H1 (cell line): ENCODE measurements at regions not wholly inside any gene's neighbourhood (a gene's known extent, or its start where the extent isn't known, plus 50 kb on each side); places are given as distances from the start of the nearest gene placed in this dataset.

Experiments
- CTCF ChIA-PET: fragments of 300-600 bp; sonication (Branson Sonifier 250); formaldehyde crosslinking; loops from one replicate; lab custom pipeline; 2021; ENCODE audit not compliant: partially characterized antibody; lab: Charles Lee
- POLR2A ChIA-PET: fragments of 300-600 bp; sonication (Branson Sonifier 250); formaldehyde crosslinking; loops from one replicate; lab custom pipeline; 2021; ENCODE audit warnings: inconsistent platforms; ENCODE audit not compliant: partially characterized antibody; lab: Charles Lee
- DNase-seq, 2 experiments: peaks; one replicate each; pipeline versions ENCODE4 v3.0.0 to v3.0.0-alpha.2; 2010 to 2022; ENCODE audit warnings: low spot score in 2 of 2, low read depth in 1 of 2, mixed read lengths in 1 of 2
- FAIRE-seq: peaks from 2 replicates; lab custom pipeline; 2011; peaks lifted over from hg19 to GRCh38; lab: Jason Lieb, UNC
- H2AFZ ChIP-seq: 2 replicates; pipeline ENCODE4 v1.8.1; 2012; ENCODE audit warnings: low read length, inconsistent platforms
- H2AK5ac ChIP-seq: 2 replicates; pipeline ENCODE4 v1.6.1; 2013; ENCODE audit warnings: low read depth, low read length
- H2BK120ac ChIP-seq: replicated peaks from 2 replicates; pipeline ENCODE3; 2013; ENCODE audit warnings: low read depth, low read length, inconsistent platforms
- H2BK12ac ChIP-seq: 2 replicates; pipeline ENCODE4 v1.6.1; 2013; ENCODE audit warnings: low read depth, low read length
- H2BK15ac ChIP-seq: 2 replicates; pipeline ENCODE4 v1.6.1; 2013; ENCODE audit warnings: low read length
- H2BK20ac ChIP-seq: 2 replicates; pipeline ENCODE4 v1.6.1; 2013; ENCODE audit warnings: low read length
- H2BK5ac ChIP-seq: 2 replicates; pipeline ENCODE4 v1.6.1; 2013; ENCODE audit warnings: low read depth, low read length
- H3K14ac ChIP-seq: 2 replicates; pipeline ENCODE4 v1.6.1; 2013; ENCODE audit warnings: inconsistent platforms; ENCODE audit not compliant: insufficient read length
- H3K18ac ChIP-seq: 2 replicates; pipeline ENCODE4 v1.6.1; 2013; ENCODE audit warnings: low read length; ENCODE audit errors: extremely low read depth
- H3K23ac ChIP-seq: 2 replicates; pipeline ENCODE4 v1.6.1; 2013; ENCODE audit warnings: inconsistent platforms; ENCODE audit not compliant: insufficient read length
- H3K23me2 ChIP-seq: 2 replicates; pipeline ENCODE4 v1.6.1; 2013; ENCODE audit warnings: low read depth, low read length
- H3K27ac ChIP-seq: 2 replicates; pipeline ENCODE4 v1.6.1; 2011; ENCODE audit warnings: low read depth, low read length, inconsistent platforms
- H3K27me3 ChIP-seq, 4 experiments: replicated peaks in 1 of 4; 1 replicate in 1 of 4; 2 replicates in 3 of 4; pipeline versions ENCODE4 v1.6.1 to v1.8.1; 2011 to 2013; ENCODE audit warnings: low read length in 3 of 4, mild to moderate bottlenecking in 3 of 4, inconsistent platforms in 2 of 4, mixed read lengths in 2 of 4, moderate library complexity in 1 of 4; ENCODE audit not compliant: control insufficient read depth in 3 of 4, insufficient read depth in 3 of 4; ENCODE audit errors: extremely low read depth in 1 of 4
- H3K36me3 ChIP-seq, 4 experiments: 2 replicates each; pipeline versions ENCODE4 v1.6.1 to v1.8.1; 2011 to 2013; ENCODE audit warnings: mild to moderate bottlenecking in 4 of 4, low read length in 3 of 4, moderate library complexity in 2 of 4, control low read depth in 1 of 4, inconsistent platforms in 1 of 4; ENCODE audit not compliant: insufficient read depth in 4 of 4, control insufficient read depth in 2 of 4
- H3K4ac ChIP-seq: replicated peaks from 2 replicates; pipeline ENCODE3; 2013; ENCODE audit warnings: low read length, low read depth, mixed read lengths, inconsistent platforms; ENCODE audit not compliant: insufficient read length
- H3K4me1 ChIP-seq, 4 experiments: replicated peaks in 1 of 4; 1 replicate in 1 of 4; 2 replicates in 3 of 4; pipeline versions ENCODE4 v1.6.1 to v1.8.1; 2011 to 2013; ENCODE audit warnings: low read length in 3 of 4, inconsistent platforms in 2 of 4, mixed read lengths in 1 of 4; ENCODE audit not compliant: insufficient read depth in 4 of 4, control insufficient read depth in 3 of 4
- H3K4me2 ChIP-seq, 2 experiments: 2 replicates each; pipeline versions ENCODE4 v1.6.1 to v1.8.1; 2011 to 2013; ENCODE audit warnings: low read depth in 2 of 2, low read length in 2 of 2, control low read depth in 1 of 2, inconsistent platforms in 1 of 2, mild to moderate bottlenecking in 1 of 2; ENCODE audit not compliant: insufficient read depth in 1 of 2
- H3K4me3 ChIP-seq, 4 experiments: fragments of 200-600, 300-600 bp in 1 of 4; sonication (generic), shearing (Covaris generic), sonication (Bioruptor Twin) in 1 of 4; 2 replicates each; pipeline versions ENCODE4 v1.5.1 to v1.8.1; 2011 to 2016; ENCODE audit warnings: low read length in 4 of 4, low read depth in 3 of 4, control low read depth in 2 of 4, inconsistent platforms in 2 of 4, mild to moderate bottlenecking in 2 of 4, mixed read lengths in 1 of 4, moderate library complexity in 1 of 4; ENCODE audit not compliant: insufficient read depth in 2 of 4; ENCODE audit errors: extremely low read depth in 1 of 4
- H3K56ac ChIP-seq: replicated peaks from 2 replicates; pipeline ENCODE3; 2013; ENCODE audit warnings: low read depth, mild to moderate bottlenecking, mixed read lengths, low read length, inconsistent platforms; ENCODE audit not compliant: insufficient read length
- H3K79me1 ChIP-seq: 2 replicates; pipeline ENCODE4 v1.6.1; 2013; ENCODE audit warnings: low read depth, low read length, control low read depth
- H3K79me2 ChIP-seq, 2 experiments: 2 replicates each; pipeline versions ENCODE4 v1.6.1 to v1.8.1; 2012 to 2013; ENCODE audit warnings: low read length in 2 of 2, mild to moderate bottlenecking in 2 of 2, inconsistent platforms in 1 of 2; ENCODE audit not compliant: insufficient read depth in 2 of 2, control insufficient read depth in 1 of 2
- H3K9ac ChIP-seq, 4 experiments: replicated peaks in 1 of 4; 1 replicate in 1 of 4; 2 replicates in 3 of 4; pipeline versions ENCODE4 v1.6.1 to v1.8.1; 2011 to 2013; ENCODE audit warnings: low read depth in 3 of 4, low read length in 3 of 4, control low read depth in 2 of 4, mild to moderate bottlenecking in 2 of 4, moderate library complexity in 2 of 4, inconsistent platforms in 1 of 4; ENCODE audit errors: extremely low read depth in 1 of 4
- H3K9me3 ChIP-seq, 2 experiments: 2 replicates each; pipeline versions ENCODE4 v1.6.1 to v1.8.1; 2012 to 2013; ENCODE audit warnings: mild to moderate bottlenecking in 2 of 2, moderate library complexity in 2 of 2, control low read depth in 1 of 2, inconsistent platforms in 1 of 2, low read depth in 1 of 2, low read length in 1 of 2, mixed read lengths in 1 of 2; ENCODE audit not compliant: insufficient read depth in 2 of 2
- H4K20me1 ChIP-seq, 2 experiments: replicated peaks in 1 of 2; 2 replicates each; pipeline versions ENCODE3 to v1.8.1; 2011 to 2013; ENCODE audit warnings: inconsistent platforms in 2 of 2, low read length in 2 of 2, mild to moderate bottlenecking in 1 of 2; ENCODE audit not compliant: insufficient read depth in 2 of 2, control insufficient read depth in 1 of 2
- H4K5ac ChIP-seq: 2 replicates; pipeline ENCODE4 v1.6.1; 2013; ENCODE audit warnings: low read length, low read depth, mixed read lengths, inconsistent platforms; ENCODE audit not compliant: insufficient read length
- H4K8ac ChIP-seq: 2 replicates; pipeline ENCODE4 v1.8.0; 2013; ENCODE audit warnings: mild to moderate bottlenecking, moderate library complexity, low read length, inconsistent platforms; ENCODE audit not compliant: insufficient read depth; ENCODE audit errors: extremely low read depth
- H4K91ac ChIP-seq: replicated peaks from 2 replicates; pipeline ENCODE3; 2013; ENCODE audit warnings: low read length, mixed read lengths, inconsistent platforms; ENCODE audit not compliant: insufficient read length
- BCL11A ChIP-seq, 2 experiments: IDR thresholded peaks; one replicate each; pipeline ENCODE4 v1.6.1; 2011; ENCODE audit warnings: low read depth in 2 of 2, low read length in 2 of 2, mild to moderate bottlenecking in 2 of 2
- CBX8 ChIP-seq: fragments of 300-800, 300-1000 bp; sonication (generic); IDR thresholded peaks from 2 replicates; pipeline ENCODE4 v1.7.1; 2016; ENCODE audit warnings: low read depth, low read length, borderline replicate concordance
- EZH2 ChIP-seq: fragments of 200-600 bp; sonication (generic); IDR thresholded peaks from 2 replicates; pipeline ENCODE4 v1.7.1; 2012; ENCODE audit warnings: low read depth, mild to moderate bottlenecking, moderate library complexity, low read length, inconsistent platforms; ENCODE audit not compliant: severe bottlenecking
- KDM1A ChIP-seq: fragments of 200-600, 300-600 bp; sonication (generic); IDR thresholded peaks from 2 replicates; pipeline ENCODE4 v1.7.1; 2016; ENCODE audit warnings: mild to moderate bottlenecking, low read length, borderline replicate concordance
- POU5F1 ChIP-seq: IDR thresholded peaks from 2 replicates; pipeline ENCODE4 v1.6.1; 2011; ENCODE audit warnings: low read depth, mild to moderate bottlenecking, low read length, moderate library complexity
- SP4 ChIP-seq: IDR thresholded peaks from 2 replicates; pipeline ENCODE4 v1.6.1; 2012; ENCODE audit warnings: low read length, inconsistent platforms
- SRF ChIP-seq: IDR thresholded peaks from 2 replicates; pipeline ENCODE4 v1.6.1; 2011; ENCODE audit warnings: mild to moderate bottlenecking, low read depth, low read length, moderate library complexity
- SUZ12 ChIP-seq: fragments of 200-600 bp; sonication (generic); IDR thresholded peaks from 2 replicates; pipeline ENCODE4 v1.6.1; 2012; ENCODE audit warnings: mild to moderate bottlenecking, inconsistent platforms, low read length, moderate library complexity, mixed read lengths
- TBP ChIP-seq: IDR thresholded peaks from 2 replicates; pipeline ENCODE4 v1.6.1; 2011; ENCODE audit warnings: low read depth, low read length, improper control_type of control experiment
- WGBS, 2 experiments: shearing (Covaris generic) in 1 of 2; methylation state at CpG; one replicate each; pipeline versions ENCODE4 v1.1.6 to v1.1.7; 2013 to 2015; ENCODE audit warnings: low lambda C conversion rate in 2 of 2, mixed read lengths in 2 of 2, inconsistent platforms in 1 of 2, low coverage in 1 of 2, missing lambda C conversion rate in 1 of 2; ENCODE audit not compliant: insufficient replicate concordance in 2 of 2, insufficient coverage in 1 of 2, insufficient read length in 1 of 2; ENCODE audit errors: extremely low coverage in 1 of 2, missing lambda C conversion rate in 1 of 2; 5-methylcytosine and 5-hydroxymethylcytosine counted together
- TF ChIP-seq, protein P1 (sequence below): IDR thresholded peaks from 2 replicates; pipeline ENCODE4 v1.6.1; 2012; ENCODE audit warnings: inconsistent platforms

GRCh38 chrX:110588164-110588563, 207.5 kb downstream of the CHRDL1 start:
- ChIA-PET CTCF (no interaction called here), POLR2A (no interaction called here)
- H2BK20ac ChIP-seq: no peak overlapping the region
- no peak overlapping the region for H2AK5ac ChIP-seq
- H3K23me2 ChIP-seq: no peaks in the 10 kb centered on the region
- no peak overlapping the region for H4K91ac ChIP-seq
- no peaks in the 10 kb centered on the region for H3K9me3 ChIP-seq
- H3K4me1 ChIP-seq: peaks cover 0 to 4% (median 0%) of the 10 kb centered on the region in 4 experiments; a peak in 1 of 7 replicates
- H3K4ac ChIP-seq: no peak overlapping the region
- FAIRE-seq: no peak
- H3K79me1 ChIP-seq: no peaks in the 10 kb centered on the region
- no peak overlapping the region for H4K5ac ChIP-seq
- no peaks in the 10 kb centered on the region for H3K36me3 ChIP-seq
- no peak overlapping the region for H2BK120ac ChIP-seq
- no peak overlapping the region for H2BK12ac ChIP-seq
- no peak overlapping the region for H2BK15ac ChIP-seq
- no peak overlapping the region for H3K27ac ChIP-seq
- H3K4me3 ChIP-seq: no peak overlapping the region
- 71% methylated on average over 1 of the region's 2 CpGs; no CpG with 5 or more reads in 1 of the 2 experiments for WGBS, 2 experiments
- no peak overlapping the region for H2AFZ ChIP-seq
- H4K20me1 ChIP-seq: no peaks in the 10 kb centered on the region
- H3K14ac ChIP-seq: no peak overlapping the region
- no peaks in the 10 kb centered on the region for H3K79me2 ChIP-seq
- no peak overlapping the region for H3K18ac ChIP-seq
- H3K27me3 ChIP-seq: no peaks in the 10 kb centered on the region
- no peak overlapping the region for H3K23ac ChIP-seq
- no peak overlapping the region for H4K8ac ChIP-seq
- no peak overlapping the region for H3K56ac ChIP-seq
- no peak for TF ChIP-seq CBX8
- TF ChIP-seq, protein P1, sequence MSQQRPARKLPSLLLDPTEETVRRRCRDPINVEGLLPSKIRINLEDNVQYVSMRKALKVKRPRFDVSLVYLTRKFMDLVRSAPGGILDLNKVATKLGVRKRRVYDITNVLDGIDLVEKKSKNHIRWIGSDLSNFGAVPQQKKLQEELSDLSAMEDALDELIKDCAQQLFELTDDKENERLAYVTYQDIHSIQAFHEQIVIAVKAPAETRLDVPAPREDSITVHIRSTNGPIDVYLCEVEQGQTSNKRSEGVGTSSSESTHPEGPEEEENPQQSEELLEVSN: no peak
- TF ChIP-seq SUZ12: no peak
- TF ChIP-seq BCL11A (IDR thresholded peaks at IDR 0.05; ENCODE audit: low read depth in 2 of 2, low read length in 2 of 2): no peak
- TF ChIP-seq SRF: no peak
- no peak for TF ChIP-seq SP4
- TF ChIP-seq TBP: no peak
- no peak for TF ChIP-seq POU5F1
- TF ChIP-seq KDM1A: no peak
- TF ChIP-seq EZH2: no peak
- no peak for DNase-seq
- no peak overlapping the region for H3K9ac ChIP-seq
- no peak overlapping the region for H2BK5ac ChIP-seq
- no peak overlapping the region for H3K4me2 ChIP-seq
